ENCODE measurements at regions not wholly inside any gene's neighbourhood (a gene's known extent, or its start where the extent isn't known, plus 50 kb on each side); places are given as distances from the start of the nearest gene placed in this dataset.
"Not testable (repeated sequence)": the region's sequence is repeated elsewhere in the genome, so short reads cannot be mapped to it uniquely, and the experiment has no call there.

- TF ChIP-seq CTCF (IDR thresholded peaks at IDR 0.05; ENCODE audit: poor library complexity); EZH2 (IDR thresholded peaks at IDR 0.05; ENCODE audit: borderline replicate concordance); EZH2phosphoT487 (IDR thresholded peaks at IDR 0.05; ENCODE audit: low read depth, severe bottlenecking, unreplicated experiment): not testable (repeated sequence)
Measured at GRCh38 chr2:83180862-83181530, 1278.1 kb downstream of the SUCLG1 start.
